Liver (tissue), 8 donors: ENCODE measurements at regions not wholly inside any gene's neighbourhood (a gene's known extent, or its start where the extent isn't known, plus 50 kb on each side); places are given as distances from the start of the nearest gene placed in this dataset.

Experiments used
- DNase-seq: peaks from one replicate; pipeline ENCODE4 v3.0.0-alpha.2; 2017; ENCODE audit warnings: low spot score
- H3K27ac ChIP-seq, 2 donors: one replicate each; pipeline ENCODE4 v1.7.0; 2013; ENCODE audit warnings: inconsistent platforms in 2 of 2, low read length in 2 of 2, control low read depth in 1 of 2, low read depth in 1 of 2, mild to moderate bottlenecking in 1 of 2
- H3K27me3 ChIP-seq, 4 donors: one replicate each; pipeline versions ENCODE4 v1.6.1 to v1.7.0; 2013; ENCODE audit warnings: low read length in 3 of 4, inconsistent platforms in 1 of 4, mild to moderate bottlenecking in 1 of 4, moderate library complexity in 1 of 4; ENCODE audit not compliant: control insufficient read depth in 4 of 4, insufficient read depth in 4 of 4
- H3K36me3 ChIP-seq, 4 donors: one replicate each; pipeline versions ENCODE4 v1.6.1 to v1.7.0; 2013; ENCODE audit warnings: low read length in 3 of 4, mild to moderate bottlenecking in 3 of 4, low read depth in 1 of 4, moderate library complexity in 1 of 4; ENCODE audit not compliant: control insufficient read depth in 4 of 4, insufficient read depth in 3 of 4
- H3K4me1 ChIP-seq, 4 donors: one replicate each; pipeline versions ENCODE4 v1.6.1 to v1.7.0; 2013; ENCODE audit warnings: low read length in 3 of 4, mild to moderate bottlenecking in 3 of 4, moderate library complexity in 1 of 4; ENCODE audit not compliant: control insufficient read depth in 4 of 4, insufficient read depth in 4 of 4
- H3K4me3 ChIP-seq, 3 donors: one replicate each; pipeline versions ENCODE4 v1.6.1 to v1.7.0; 2013; ENCODE audit warnings: low read length in 3 of 3, control low read depth in 1 of 3, low read depth in 1 of 3, mild to moderate bottlenecking in 1 of 3
- H3K9ac ChIP-seq, 2 donors: one replicate each; pipeline ENCODE4 v1.7.0; 2013; ENCODE audit warnings: low read length in 2 of 2, mild to moderate bottlenecking in 2 of 2, moderate library complexity in 2 of 2, control low read depth in 1 of 2, low read depth in 1 of 2
- H3K9me3 ChIP-seq, 4 donors: one replicate each; pipeline versions ENCODE4 v1.6.1 to v1.7.0; 2013; ENCODE audit warnings: low read length in 3 of 4; ENCODE audit not compliant: control insufficient read depth in 4 of 4
- EGR1 ChIP-seq, 2 donors: IDR thresholded peaks; 2 replicates each; pipeline ENCODE4 v1.6.1; 2016 to 2018; ENCODE audit warnings: antibody characterized with exemption in 2 of 2, low read depth in 2 of 2
- FOXA1 ChIP-seq: IDR thresholded peaks from 2 replicates; pipeline ENCODE4 v1.6.1; 2016; ENCODE audit warnings: antibody characterized with exemption
- FOXA2 ChIP-seq: IDR thresholded peaks from 2 replicates; pipeline ENCODE4 v1.6.1; 2016; ENCODE audit warnings: antibody characterized with exemption
- GABPA ChIP-seq, 2 donors: IDR thresholded peaks in 1 of 2; conservative IDR thresholded peaks in 1 of 2; 2 replicates each; pipeline ENCODE4 v1.6.1; 2016; ENCODE audit warnings: antibody characterized with exemption in 2 of 2, mild to moderate bottlenecking in 1 of 2, moderate library complexity in 1 of 2
- HNF4A ChIP-seq, 2 donors: conservative IDR thresholded peaks; 2 replicates each; pipeline ENCODE4 v1.6.1; 2016; ENCODE audit warnings: antibody characterized with exemption in 2 of 2, mild to moderate bottlenecking in 2 of 2
- HNF4G ChIP-seq: IDR thresholded peaks from 2 replicates; pipeline ENCODE4 v1.6.1; 2016; ENCODE audit warnings: antibody characterized with exemption
- JUND ChIP-seq, 2 donors: IDR thresholded peaks; 2 replicates each; pipeline ENCODE4 v1.6.1; 2016; ENCODE audit warnings: antibody characterized with exemption in 2 of 2
- NR2F2 ChIP-seq: IDR thresholded peaks from 2 replicates; pipeline ENCODE4 v1.6.1; 2016; ENCODE audit warnings: antibody characterized with exemption
- RAD21 ChIP-seq, 2 donors: IDR thresholded peaks; 2 replicates each; pipeline ENCODE4 v1.6.1; 2016; ENCODE audit warnings: antibody characterized with exemption in 2 of 2, mild to moderate bottlenecking in 2 of 2
- RXRA ChIP-seq, 2 donors: IDR thresholded peaks; 2 replicates each; pipeline ENCODE4 v1.6.1; 2017 to 2018; ENCODE audit warnings: antibody characterized with exemption in 2 of 2, mild to moderate bottlenecking in 1 of 2
- SP1 ChIP-seq: IDR thresholded peaks from 2 replicates; pipeline ENCODE4 v1.6.1; 2018; ENCODE audit warnings: antibody characterized with exemption, mild to moderate bottlenecking
- TAF1 ChIP-seq: conservative IDR thresholded peaks from 2 replicates; pipeline ENCODE4 v1.6.1; 2016; ENCODE audit warnings: antibody characterized with exemption, mild to moderate bottlenecking
- YY1 ChIP-seq: IDR thresholded peaks from 2 replicates; pipeline ENCODE4 v1.6.1; 2016; ENCODE audit warnings: antibody characterized with exemption, mild to moderate bottlenecking
- WGBS: extraction: QIAGEN DNeasy Blood & Tissue Kit; methylation state at CpG from one replicate; pipeline ENCODE4 v1.1.7; 2013; 5-methylcytosine and 5-hydroxymethylcytosine counted together
- TF ChIP-seq, protein P1 (sequence below): fragments of 150-350 bp; IDR thresholded peaks from 2 replicates; pipeline ENCODE4 v1.5.1; 2017; ENCODE audit warnings: improper control_type of control experiment, low read depth, low read length; ENCODE audit not compliant: missing input control
- TF ChIP-seq, protein P2 (sequence below): IDR thresholded peaks from 2 replicates; pipeline ENCODE4 v1.6.1; 2016; ENCODE audit warnings: antibody characterized with exemption, mild to moderate bottlenecking
- TF ChIP-seq, protein P3 (sequence below): IDR thresholded peaks from 2 replicates; pipeline ENCODE4 v1.6.1; 2016; ENCODE audit warnings: antibody characterized with exemption
- TF ChIP-seq, protein P4 (sequence below): IDR thresholded peaks from 2 replicates; pipeline ENCODE4 v1.6.1; 2016; ENCODE audit warnings: antibody characterized with exemption
- TF ChIP-seq, protein P5 (sequence below): IDR thresholded peaks from 2 replicates; pipeline ENCODE4 v1.6.1; 2016; ENCODE audit warnings: antibody characterized with exemption
- donor health status: healthy.
- donor health status: healthy.
- donor health status: healthy.
- donor health status: healthy.
- donor health status: healthy.

DNA sequence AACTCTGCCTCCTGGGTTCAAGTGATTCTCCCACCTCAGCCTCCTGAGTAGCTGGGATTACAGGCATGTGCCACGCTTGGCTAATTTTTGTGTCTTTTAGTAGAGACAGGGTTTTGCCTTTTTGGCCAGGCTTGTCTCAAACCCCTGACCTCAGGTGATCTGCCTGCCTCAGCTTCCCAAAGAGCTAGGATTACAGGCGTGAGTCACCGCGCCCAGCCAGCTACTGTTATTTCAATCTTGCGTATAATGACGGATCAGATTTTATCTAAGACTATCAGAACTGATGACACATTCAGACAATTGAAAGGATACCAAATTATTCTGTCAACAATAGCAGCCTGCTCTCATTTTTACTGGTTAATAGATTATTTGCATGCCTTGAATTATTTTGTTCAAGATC is 612.2 kb downstream of the ZIC1 start (continued):
- TF ChIP-seq RAD21 (IDR thresholded peaks at IDR 0.05): no peak
- TF ChIP-seq, protein P1, sequence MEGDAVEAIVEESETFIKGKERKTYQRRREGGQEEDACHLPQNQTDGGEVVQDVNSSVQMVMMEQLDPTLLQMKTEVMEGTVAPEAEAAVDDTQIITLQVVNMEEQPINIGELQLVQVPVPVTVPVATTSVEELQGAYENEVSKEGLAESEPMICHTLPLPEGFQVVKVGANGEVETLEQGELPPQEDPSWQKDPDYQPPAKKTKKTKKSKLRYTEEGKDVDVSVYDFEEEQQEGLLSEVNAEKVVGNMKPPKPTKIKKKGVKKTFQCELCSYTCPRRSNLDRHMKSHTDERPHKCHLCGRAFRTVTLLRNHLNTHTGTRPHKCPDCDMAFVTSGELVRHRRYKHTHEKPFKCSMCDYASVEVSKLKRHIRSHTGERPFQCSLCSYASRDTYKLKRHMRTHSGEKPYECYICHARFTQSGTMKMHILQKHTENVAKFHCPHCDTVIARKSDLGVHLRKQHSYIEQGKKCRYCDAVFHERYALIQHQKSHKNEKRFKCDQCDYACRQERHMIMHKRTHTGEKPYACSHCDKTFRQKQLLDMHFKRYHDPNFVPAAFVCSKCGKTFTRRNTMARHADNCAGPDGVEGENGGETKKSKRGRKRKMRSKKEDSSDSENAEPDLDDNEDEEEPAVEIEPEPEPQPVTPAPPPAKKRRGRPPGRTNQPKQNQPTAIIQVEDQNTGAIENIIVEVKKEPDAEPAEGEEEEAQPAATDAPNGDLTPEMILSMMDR: no peak

DNA sequence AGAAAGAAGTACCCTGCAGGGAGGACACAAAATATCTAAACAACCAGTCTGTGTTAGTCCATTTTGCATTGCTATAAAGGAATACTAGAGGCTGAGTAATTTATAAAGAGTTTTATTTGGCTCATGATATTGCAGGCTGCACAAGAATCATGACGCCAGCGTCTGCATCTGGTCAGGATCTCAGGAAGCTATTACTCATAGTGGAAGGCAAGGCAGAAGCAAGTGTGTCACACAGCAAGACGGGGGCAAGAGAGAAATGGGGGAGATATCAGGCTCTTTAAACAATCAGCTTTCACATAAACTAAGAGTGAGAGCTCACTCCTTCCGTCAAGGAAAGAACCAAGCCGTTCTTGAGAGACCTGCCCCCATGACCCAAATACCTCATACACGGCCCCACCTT is 614.8 kb downstream of the ZIC1 start:
- no peaks in the 10 kb centered on the region for H3K4me1 ChIP-seq
- DNase-seq: no peak
- H3K9me3 ChIP-seq: no peaks in the 10 kb centered on the region
- H3K9ac ChIP-seq: no peak overlapping the region
- 80% methylated on average over 6 of the region's 6 CpGs for WGBS
- H3K27me3 ChIP-seq: no peaks in the 10 kb centered on the region
- no peaks in the 10 kb centered on the region for H3K36me3 ChIP-seq
- TF ChIP-seq RXRA (IDR thresholded peaks at IDR 0.05) (no peak), FOXA2 (no peak), YY1 (no peak), JUND (IDR thresholded peaks at IDR 0.05) (no peak), FOXA1 (no peak), RAD21 (IDR thresholded peaks at IDR 0.05) (no peak), HNF4G (no peak), HNF4A (conservative IDR thresholded peaks at IDR 0.05) (no peak), GABPA (IDR thresholded peaks at IDR 0.05 in 1 of 2, conservative IDR thresholded peaks at IDR 0.05 in 1 of 2) (no peak), SP1 (no peak), EGR1 (IDR thresholded peaks at IDR 0.05; ENCODE audit: low read depth in 2 of 2) (no peak), NR2F2 (no peak), TAF1 (no peak)
- TF ChIP-seq, protein P2, sequence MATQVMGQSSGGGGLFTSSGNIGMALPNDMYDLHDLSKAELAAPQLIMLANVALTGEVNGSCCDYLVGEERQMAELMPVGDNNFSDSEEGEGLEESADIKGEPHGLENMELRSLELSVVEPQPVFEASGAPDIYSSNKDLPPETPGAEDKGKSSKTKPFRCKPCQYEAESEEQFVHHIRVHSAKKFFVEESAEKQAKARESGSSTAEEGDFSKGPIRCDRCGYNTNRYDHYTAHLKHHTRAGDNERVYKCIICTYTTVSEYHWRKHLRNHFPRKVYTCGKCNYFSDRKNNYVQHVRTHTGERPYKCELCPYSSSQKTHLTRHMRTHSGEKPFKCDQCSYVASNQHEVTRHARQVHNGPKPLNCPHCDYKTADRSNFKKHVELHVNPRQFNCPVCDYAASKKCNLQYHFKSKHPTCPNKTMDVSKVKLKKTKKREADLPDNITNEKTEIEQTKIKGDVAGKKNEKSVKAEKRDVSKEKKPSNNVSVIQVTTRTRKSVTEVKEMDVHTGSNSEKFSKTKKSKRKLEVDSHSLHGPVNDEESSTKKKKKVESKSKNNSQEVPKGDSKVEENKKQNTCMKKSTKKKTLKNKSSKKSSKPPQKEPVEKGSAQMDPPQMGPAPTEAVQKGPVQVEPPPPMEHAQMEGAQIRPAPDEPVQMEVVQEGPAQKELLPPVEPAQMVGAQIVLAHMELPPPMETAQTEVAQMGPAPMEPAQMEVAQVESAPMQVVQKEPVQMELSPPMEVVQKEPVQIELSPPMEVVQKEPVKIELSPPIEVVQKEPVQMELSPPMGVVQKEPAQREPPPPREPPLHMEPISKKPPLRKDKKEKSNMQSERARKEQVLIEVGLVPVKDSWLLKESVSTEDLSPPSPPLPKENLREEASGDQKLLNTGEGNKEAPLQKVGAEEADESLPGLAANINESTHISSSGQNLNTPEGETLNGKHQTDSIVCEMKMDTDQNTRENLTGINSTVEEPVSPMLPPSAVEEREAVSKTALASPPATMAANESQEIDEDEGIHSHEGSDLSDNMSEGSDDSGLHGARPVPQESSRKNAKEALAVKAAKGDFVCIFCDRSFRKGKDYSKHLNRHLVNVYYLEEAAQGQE: no peak
- TF ChIP-seq, protein P3, sequence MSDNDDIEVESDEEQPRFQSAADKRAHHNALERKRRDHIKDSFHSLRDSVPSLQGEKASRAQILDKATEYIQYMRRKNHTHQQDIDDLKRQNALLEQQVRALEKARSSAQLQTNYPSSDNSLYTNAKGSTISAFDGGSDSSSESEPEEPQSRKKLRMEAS: no peak
- TF ChIP-seq, protein P4, sequence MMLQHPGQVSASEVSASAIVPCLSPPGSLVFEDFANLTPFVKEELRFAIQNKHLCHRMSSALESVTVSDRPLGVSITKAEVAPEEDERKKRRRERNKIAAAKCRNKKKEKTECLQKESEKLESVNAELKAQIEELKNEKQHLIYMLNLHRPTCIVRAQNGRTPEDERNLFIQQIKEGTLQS: no peak
- TF ChIP-seq, protein P5, sequence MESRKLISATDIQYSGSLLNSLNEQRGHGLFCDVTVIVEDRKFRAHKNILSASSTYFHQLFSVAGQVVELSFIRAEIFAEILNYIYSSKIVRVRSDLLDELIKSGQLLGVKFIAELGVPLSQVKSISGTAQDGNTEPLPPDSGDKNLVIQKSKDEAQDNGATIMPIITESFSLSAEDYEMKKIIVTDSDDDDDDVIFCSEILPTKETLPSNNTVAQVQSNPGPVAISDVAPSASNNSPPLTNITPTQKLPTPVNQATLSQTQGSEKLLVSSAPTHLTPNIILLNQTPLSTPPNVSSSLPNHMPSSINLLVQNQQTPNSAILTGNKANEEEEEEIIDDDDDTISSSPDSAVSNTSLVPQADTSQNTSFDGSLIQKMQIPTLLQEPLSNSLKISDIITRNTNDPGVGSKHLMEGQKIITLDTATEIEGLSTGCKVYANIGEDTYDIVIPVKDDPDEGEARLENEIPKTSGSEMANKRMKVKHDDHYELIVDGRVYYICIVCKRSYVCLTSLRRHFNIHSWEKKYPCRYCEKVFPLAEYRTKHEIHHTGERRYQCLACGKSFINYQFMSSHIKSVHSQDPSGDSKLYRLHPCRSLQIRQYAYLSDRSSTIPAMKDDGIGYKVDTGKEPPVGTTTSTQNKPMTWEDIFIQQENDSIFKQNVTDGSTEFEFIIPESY: no peak
- TF ChIP-seq, protein P1: no peak
- H3K4me3 ChIP-seq: no peak overlapping the region
- no peak overlapping the region for H3K27ac ChIP-seq
